HG03354 (cell line): ENCODE measurements at regions not wholly inside any gene's neighbourhood (a gene's known extent, or its start where the extent isn't known, plus 50 kb on each side); places are given as distances from the start of the nearest gene placed in this dataset.
A peak's percentile ranks its signal among the peaks of the same experiment; 100 is the strongest.

ENCODE experiments used
- ATAC-seq: cut with Tn5 transposase; IDR thresholded peaks from one replicate; pipeline ENCODE4 v1.9.1; 2021; ENCODE audit warnings: mild to moderate bottlenecking; ENCODE audit not compliant: unreplicated experiment, poor library complexity, severe bottlenecking

- ATAC-seq: no peak
These were observed 650.2 kb upstream of the DIPK2B start for GRCh38 chrX:45850775-45851433.

GRCh38 chrX:45850197-45850774 lies 649.6 kb upstream of the DIPK2B start:
- no peak for ATAC-seq

- no peak for ATAC-seq
These were observed 648.7 kb upstream of the DIPK2B start for GRCh38 chrX:45849261-45849862.

DNA sequence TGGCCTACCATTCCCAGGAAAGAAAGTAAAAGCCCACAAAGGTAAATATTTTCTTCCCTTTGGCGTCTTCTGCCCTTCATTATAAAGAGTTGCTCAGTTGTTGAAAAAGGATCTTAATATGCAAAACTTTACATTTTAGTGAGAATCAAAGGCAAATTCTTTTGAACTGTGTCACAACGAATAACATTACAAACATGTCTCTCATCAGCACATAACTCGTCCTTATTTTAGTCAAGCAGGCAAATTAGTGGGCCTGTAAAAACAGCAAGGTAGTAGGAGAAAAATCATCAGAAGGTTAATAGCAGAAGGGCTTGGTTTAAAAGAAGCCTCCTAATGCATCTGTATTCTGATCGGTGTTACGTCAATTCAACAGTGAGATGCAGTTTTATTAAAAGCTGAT lies 647.3 kb upstream of the DIPK2B start:
- no peak for ATAC-seq

DNA sequence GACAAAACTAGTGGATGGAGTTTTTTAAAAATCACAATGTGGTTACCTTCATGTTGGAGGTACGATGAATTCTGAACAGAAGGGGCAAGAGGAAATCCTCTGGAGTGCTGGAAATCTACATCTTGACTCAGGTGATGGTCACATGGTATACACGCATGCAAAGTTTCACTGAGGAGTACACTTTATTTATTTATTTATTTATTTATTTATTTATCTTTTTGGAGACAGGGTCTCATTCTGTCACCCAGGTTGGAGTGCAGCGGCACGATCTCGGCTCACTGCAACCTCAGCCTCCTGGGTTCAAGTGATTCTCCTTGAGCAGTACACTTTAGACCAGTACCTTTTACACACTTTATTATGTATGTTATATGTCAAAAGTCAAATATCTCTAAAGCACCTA lies 645.7 kb upstream of the DIPK2B start:
- ATAC-seq: no peak

GRCh38 chrX:45845142-45845541 lies 644.5 kb upstream of the DIPK2B start:
- no peak for ATAC-seq

GRCh38 chrX:45843518-45843917 lies 642.8 kb upstream of the DIPK2B start:
- no peak for ATAC-seq

DNA sequence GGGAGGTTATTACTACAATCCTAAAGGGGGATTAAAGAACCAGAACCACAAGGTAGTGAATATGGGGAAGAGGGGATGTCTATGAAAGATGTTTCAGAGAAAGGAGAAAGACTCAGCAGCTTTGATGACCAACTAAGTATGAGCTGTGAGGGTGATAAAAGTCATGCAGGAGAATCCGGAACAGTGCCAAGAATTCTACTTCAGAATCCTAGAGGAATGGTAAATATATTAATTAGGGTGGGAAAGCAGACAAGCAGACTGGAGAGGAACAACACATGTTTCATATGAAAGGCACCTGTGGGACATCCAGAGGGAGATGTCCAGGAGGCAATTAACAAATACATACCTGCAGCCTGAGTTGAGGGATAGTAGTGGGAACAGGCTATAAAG lies 642.2 kb upstream of the DIPK2B start:
- no peak for ATAC-seq

DNA sequence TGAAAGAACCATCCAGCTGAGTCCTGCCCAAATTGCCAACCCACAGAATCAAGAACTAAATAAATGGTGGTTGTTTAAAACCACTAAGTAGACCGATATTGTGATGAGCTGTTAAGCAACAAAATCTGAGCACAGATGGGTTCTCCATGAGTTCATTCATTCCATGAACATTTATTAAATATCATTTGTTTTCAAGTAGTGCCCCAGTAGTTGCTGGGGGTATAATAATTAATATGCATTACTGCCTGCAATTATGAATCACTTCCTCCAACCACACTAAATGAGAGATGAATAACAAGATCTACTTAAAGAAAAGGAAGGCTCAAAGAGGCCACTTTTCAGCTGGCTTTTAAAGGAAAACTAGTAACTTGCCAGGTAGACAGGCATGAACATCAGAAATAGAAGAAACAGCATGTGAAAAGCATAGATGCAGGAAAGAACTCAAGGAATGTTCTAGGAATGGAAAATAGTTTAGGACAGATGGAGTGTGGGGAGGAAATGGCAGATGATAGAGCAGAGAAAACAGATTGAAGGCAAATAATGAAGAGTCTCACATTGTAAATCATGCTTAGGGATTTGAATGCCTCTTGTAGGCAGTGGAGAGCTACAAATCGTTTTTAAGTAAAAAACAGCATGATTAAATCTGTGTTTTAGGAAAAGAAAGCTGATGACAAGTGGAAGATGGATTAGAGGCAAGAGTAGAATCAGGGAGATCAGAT lies 641.7 kb upstream of the DIPK2B start:
- ATAC-seq: no peak

GRCh38 chrX:45840411-45840950 lies 639.8 kb upstream of the DIPK2B start:
- ATAC-seq: no peak

DNA sequence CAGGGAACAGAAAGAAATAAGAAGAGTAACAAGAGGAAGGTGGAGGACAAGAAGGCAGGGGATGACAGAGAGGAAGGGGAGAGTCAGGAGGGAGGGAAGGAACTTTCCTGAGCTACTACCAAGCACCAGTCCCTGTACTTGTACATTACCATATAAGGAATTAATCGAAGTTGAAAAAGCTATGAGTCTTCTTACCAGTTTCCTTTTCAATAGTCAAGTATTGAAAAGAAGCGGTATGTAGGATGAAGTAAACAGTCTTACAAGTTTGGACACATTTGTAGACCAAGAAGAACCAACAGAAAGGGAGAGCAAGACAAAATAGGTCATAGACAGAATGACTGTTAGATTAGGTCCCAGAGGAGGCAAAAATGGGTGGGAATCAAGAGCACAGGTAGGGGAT lies 629.7 kb upstream of the DIPK2B start:
- no peak for ATAC-seq

- ATAC-seq: no peak
These were observed 623.8 kb upstream of the DIPK2B start for GRCh38 chrX:45824471-45824870.

DNA sequence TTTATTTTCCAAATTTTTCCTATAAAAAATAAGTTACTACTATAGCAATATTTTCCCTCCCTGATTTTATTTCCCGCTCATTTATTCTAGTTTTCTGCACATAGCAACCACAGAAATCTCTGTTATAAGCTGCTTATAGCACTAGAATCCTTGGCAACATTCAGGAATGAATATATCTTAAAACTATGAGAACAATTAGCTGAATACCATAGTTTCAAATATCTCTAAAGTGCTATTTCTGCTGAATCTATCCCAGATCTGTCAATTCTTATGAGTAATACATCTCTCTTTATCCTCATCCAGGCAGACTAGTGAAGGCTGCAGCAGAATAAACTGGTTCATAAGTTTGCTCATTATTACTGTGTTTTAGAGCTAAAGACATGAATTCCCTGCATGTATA lies 622.9 kb upstream of the DIPK2B start:
- no peak for ATAC-seq

DNA sequence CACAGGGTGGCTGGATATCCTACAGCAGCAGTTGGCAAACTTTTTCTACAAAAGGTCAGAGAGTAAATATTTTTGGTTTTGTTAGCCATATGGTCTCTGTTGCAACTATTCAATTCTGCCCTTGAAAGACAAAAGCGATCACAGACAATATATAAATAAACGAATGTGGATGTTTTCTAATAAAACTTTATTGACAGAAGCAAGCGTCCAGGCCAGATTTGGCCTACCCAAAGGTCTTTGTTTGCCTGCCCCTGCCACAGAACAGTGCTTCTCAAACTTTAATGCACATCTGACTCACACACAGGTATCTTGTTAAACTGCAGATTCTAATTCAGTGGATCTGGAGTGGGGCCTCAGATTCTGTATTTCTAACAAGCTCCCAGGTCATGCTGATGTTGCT lies 621.4 kb upstream of the DIPK2B start:
- no peak for ATAC-seq

DNA sequence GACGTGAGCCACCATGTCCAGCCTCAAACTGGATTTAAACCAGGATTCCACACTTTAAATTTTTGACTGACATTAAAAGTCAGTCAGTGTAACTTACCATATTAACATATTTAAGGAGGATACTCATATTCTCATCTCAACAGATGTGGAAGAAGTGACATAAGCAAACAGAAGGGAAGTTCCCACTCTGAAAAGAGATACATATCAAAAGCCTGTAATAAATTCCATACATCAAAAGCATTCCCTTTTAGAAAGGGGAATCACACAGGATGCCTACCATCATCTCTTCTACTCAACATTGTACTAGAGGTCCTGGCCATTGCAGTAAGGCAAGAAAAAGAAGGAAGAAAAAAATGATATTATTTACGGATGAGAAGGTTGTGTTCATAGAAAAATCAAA lies 618.2 kb upstream of the DIPK2B start:
- ATAC-seq: no peak

- no peak for ATAC-seq
These were observed 614.8 kb upstream of the DIPK2B start for GRCh38 chrX:45815441-45815840.

GRCh38 chrX:45811326-45811725 lies 610.6 kb upstream of the DIPK2B start:
- no peak for ATAC-seq

- no peak for ATAC-seq
These were observed 607.1 kb upstream of the DIPK2B start for GRCh38 chrX:45807572-45808425.

DNA sequence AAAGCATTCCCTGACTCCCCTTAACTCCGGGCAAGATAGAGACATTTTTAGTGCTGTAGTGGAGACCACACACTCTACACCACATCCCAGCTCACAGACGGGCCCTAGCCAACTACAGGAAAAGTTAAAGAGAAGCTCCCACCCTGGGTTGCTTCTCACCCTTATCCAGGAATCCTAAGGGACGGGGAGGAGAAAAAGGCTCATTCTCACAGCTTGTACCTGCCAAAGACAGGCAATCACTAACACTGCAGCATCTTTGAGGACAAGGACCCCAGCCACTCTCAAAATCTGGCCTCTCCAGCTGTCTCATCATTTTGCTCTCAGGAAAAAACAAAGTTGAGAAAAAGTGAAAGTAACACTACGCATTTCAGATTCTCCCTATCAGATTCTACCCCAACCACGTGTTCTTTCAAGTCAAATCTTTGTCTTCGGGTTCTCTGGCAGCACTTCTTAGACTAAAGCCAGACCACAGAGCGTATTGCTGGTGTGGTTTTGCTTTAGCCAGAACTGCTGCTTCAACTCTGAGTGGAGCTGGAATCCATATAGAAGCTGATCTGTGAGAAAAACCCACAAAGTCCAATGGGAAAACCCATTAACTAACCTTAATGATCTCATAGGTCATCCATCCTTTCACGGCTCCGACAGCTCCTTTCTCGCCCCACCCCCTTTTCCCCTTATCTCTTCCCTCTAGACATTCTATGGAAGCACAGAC lies 605.9 kb upstream of the DIPK2B start:
- peak; percentile 67 for ATAC-seq
